ENCODE measurements at regions not wholly inside any gene's neighbourhood (a gene's known extent, or its start where the extent isn't known, plus 50 kb on each side); places are given as distances from the start of the nearest gene placed in this dataset.
"Not testable (repeated sequence)": the region's sequence is repeated elsewhere in the genome, so short reads cannot be mapped to it uniquely, and the experiment has no call there.

GRCh38 chr1:29387210-29387609 is 150.9 kb downstream of the PTPRU start:
- DNase-seq (ENCODE audit: low read depth) = no peak

- DNase-seq (ENCODE audit: low read depth) = not testable (repeated sequence)
Observed at GRCh38 chr1:29386453-29386852, 150.1 kb downstream of the PTPRU start.

GRCh38 chr1:29385966-29386365 is 149.6 kb downstream of the PTPRU start:
- no peak for DNase-seq (ENCODE audit: low read depth)

- no peak for DNase-seq (ENCODE audit: low read depth)
Observed at GRCh38 chr1:29384496-29385015, 148.2 kb downstream of the PTPRU start.

DNA sequence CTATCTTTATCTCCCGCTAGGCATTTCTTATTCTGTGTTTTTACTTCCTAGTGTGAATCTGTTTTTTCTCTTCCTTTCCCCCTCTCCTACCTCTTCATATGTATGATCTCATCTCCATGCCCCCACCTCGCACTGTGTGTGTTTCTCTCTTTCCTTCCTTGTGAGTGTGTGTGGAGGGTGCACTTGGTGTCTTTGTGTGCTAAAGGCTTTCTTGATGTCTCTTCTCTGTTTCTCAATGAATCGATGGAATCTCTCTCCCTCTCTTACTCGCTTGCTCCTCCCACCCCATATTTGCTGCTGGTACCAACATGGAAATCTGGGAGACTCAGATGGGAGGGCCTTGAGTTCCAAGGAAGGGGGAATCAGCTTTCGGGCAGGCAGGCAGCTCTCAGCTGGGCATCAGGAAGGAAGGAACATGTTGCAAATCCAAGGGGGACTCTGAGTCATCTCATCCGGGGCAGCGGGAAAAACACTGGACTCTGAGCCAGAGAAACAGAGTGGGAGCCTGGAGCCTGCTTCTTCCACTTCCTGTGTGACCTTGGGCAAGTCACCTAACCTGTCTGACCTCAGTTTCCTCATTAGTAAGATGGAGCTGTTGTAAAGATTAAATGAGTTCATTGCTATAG is 147.5 kb downstream of the PTPRU start:
- no peak for DNase-seq (ENCODE audit: low read depth)

GRCh38 chr1:29382851-29383745 is 146.8 kb downstream of the PTPRU start:
- DNase-seq (ENCODE audit: low read depth) = no peak

- no peak for DNase-seq (ENCODE audit: low read depth)
Observed at GRCh38 chr1:29381426-29381825, 145.1 kb downstream of the PTPRU start.

DNA sequence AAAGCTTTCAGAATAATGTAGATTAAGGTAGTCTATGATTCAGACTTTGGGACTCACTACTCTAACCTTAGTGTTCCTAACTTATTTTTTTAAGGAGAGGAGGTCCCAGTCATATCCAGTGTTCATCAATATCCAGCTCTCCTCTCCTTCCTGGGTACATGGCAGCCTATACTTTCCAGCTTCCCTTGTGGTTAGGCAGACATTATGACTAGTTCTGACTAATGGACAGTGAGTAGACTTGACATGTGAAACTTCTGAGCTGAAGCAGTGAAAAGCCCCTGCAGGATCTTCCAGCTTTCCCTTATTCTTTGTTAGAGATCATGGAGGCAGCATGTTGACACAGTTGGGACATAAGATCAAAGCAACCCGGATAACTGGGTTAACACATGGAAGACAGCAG is 144.2 kb downstream of the PTPRU start:
- DNase-seq (ENCODE audit: low read depth) = no peak

DNA sequence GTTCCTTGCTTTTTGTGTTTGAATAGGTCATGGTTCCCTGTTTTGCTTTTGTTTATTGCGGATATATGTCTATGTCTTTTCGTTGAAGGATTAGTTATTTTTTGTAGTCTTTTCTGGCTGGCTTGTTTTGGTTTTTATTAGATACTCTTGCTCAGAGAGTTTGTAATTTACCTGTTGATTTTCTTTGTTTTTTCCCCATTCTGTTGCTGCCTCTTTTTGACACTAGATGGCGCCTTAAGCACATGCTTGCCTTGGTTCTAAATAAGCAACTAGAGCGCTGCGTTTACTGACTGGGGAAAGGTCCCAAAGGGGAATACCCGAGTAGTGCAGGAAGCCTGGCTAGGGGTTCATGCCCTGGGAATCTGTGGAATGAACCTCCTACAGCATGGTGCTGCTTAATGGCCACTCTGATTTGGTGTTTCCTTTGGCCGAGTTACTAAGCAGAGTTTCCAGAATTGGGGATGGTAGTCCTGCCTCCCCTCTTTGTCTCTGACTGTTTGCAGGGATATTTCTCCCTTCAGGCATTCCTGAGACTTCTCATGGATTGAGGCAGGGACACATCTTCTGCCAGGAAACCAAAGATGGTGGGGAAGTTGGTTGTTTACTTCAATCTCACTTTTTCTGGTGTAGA is 143.2 kb downstream of the PTPRU start:
- DNase-seq (ENCODE audit: low read depth) = no peak
